HG03439 (cell line): ENCODE measurements at regions not wholly inside any gene's neighbourhood (a gene's known extent, or its start where the extent isn't known, plus 50 kb on each side); places are given as distances from the start of the nearest gene placed in this dataset.

Experiments
- ATAC-seq: cut with Tn5 transposase; IDR thresholded peaks from one replicate; pipeline ENCODE4 v1.9.1; 2021; ENCODE audit warnings: mild to moderate bottlenecking, moderate library complexity; ENCODE audit not compliant: unreplicated experiment

DNA sequence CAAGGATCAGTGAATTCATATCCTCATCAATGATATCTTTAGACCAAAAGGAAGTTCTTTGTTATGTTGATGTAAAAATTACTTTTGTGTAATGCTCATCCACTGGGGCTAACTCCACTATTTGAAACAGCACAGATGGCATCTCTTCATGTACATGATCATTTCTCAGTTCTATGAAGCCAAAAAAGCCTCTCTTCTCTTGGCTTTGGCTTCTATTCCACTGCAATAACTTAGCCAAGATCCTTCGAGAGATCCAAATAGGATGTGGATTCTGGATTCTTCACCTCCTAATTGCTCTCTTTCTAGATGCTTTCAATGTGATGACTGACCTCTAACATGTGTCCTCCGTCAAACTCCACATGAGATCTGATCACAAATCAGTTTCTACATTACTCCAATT lies 851.2 kb downstream of the GALC start:
- ATAC-seq: no peak

- ATAC-seq: no peak
Measured at GRCh38 chr14:87139299-87139698, 853.7 kb downstream of the GALC start.

GRCh38 chr14:87133073-87133801 lies 859.7 kb downstream of the GALC start:
- ATAC-seq: no peak

GRCh38 chr14:87131879-87132278 lies 861.1 kb downstream of the GALC start:
- ATAC-seq: no peak

DNA sequence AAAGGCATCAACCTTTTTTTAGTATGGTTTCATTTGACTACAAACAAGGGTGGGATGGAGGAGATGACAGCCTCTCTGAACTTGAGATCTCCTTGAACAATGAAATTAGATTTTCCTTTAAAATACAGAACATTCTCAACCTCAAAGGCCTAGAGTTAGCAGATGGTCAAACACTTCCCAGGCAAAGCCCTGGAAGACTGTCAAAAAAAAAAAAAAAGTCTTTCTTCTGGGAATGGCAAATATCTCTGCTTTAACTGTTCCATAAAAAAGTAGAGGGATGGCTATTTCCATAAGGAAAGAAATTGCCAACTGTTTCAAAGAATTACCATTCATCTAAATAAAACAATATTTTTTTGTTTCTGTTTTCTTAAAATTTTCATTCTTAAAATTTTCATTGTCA lies 870.8 kb downstream of the GALC start:
- no peak for ATAC-seq

- ATAC-seq: no peak
Measured at GRCh38 chr14:87121716-87122115, 871.3 kb downstream of the GALC start.

DNA sequence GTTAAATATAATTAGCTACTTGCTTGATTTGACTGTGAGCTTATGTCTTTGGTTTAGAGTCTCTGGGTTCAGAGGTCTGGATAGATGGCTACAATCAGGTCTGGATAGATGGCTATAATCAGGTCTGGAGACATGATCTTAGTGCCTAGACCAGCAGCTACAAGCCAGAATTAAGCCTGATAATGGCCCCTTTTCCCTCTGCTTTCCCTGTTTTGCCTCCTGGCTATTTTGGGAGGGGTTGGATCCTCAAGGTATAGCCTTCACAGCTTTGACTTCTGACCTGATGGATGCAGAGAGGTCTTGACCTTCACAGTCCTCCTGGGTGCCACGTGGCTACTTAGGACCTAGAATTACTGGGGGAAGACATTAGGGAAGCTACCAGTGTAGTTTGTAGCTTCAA lies 877.7 kb downstream of the GALC start:
- ATAC-seq: no peak

- no peak for ATAC-seq
Measured at GRCh38 chr14:87113286-87113685, 879.7 kb downstream of the GALC start.

GRCh38 chr14:87111741-87112140 lies 881.2 kb downstream of the GALC start:
- ATAC-seq: no peak

- no peak for ATAC-seq
Measured at GRCh38 chr14:87111126-87111525, 881.9 kb downstream of the GALC start.

- no peak for ATAC-seq
Measured at GRCh38 chr14:87109271-87109670, 883.7 kb downstream of the GALC start.

GRCh38 chr14:87108726-87109125 lies 884.3 kb downstream of the GALC start:
- ATAC-seq: no peak

- no peak for ATAC-seq
Measured at GRCh38 chr14:87102811-87103378, 890.1 kb downstream of the GALC start.

DNA sequence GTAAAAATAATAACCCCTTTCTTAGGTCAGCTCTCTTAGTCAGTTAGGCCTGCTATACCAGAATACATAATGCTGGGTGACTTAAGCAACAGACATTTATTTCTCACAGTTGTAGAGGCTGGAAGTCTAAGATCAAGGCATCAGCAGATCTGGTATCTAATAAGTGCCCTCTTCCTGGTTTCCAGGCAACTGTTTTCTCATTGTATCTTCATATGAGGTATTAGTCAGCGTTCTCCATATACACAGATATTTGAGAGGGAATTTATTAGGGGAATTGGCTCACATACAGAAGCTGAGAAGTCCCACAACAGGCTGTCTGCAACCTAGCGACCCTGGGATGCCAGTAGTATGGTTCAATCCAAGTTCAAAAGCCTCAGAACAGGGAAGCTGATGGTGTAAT lies 896.0 kb downstream of the GALC start:
- no peak for ATAC-seq

DNA sequence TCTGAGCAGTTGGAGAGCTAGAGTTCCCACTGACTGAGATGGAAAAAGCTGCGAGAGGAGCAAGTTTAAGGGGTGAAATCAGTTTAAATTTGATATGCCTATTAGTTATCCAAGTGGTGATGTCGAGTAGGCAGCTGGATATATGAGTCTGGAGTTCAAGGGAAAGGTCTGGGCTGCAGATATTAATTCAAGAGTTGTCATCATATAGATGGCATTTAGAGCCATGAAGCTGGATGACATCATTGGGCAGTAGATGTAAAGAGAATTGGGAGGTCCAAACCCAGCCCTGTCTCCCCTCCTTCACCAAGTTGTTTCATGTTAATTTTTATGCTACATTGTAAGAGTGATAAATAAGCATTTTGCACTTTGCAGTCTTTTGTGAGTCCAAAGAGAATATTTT lies 898.1 kb downstream of the GALC start:
- no peak for ATAC-seq

DNA sequence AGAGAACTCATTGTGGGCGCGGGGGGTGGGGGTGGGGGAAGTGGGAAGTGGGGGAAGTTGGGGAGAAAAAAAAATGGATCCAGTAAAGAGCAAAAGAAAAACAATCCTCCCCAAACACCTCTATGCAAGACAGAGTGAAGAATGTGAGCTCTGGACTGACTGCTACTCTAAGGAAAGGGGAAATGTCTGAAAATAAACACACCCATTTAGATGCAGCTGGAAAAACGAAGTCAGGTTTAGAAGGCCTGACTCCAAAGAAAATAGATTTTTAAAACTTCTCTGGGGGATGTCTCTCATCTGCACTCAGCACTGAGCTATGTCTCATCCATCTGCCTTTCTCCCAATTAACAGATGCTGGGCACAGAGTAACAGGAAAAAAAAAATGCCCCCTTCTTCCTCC lies 904.4 kb downstream of the GALC start:
- no peak for ATAC-seq

- no peak for ATAC-seq
Measured at GRCh38 chr14:87087881-87088280, 905.1 kb downstream of the GALC start.

DNA sequence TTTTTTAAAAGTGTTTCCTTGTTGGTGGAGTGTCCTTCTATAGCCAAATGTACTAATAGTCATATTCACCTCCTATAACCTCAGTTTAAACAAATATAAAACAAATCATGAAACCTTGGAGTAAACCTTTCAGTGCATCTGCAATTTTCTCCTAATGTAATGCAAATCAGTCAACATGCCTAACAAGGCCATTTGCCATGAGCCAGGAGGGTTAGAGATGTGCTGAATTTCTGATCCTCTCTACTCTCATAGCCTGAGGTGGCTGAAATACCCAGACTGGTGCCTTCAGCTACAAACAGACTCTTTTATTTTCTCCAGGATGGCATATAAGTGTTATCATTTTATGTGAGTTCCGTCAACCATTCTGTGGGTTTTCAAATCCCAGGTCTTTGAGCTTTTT lies 908.1 kb downstream of the GALC start:
- ATAC-seq: no peak

GRCh38 chr14:87082917-87083316 lies 910.1 kb downstream of the GALC start:
- ATAC-seq: no peak

DNA sequence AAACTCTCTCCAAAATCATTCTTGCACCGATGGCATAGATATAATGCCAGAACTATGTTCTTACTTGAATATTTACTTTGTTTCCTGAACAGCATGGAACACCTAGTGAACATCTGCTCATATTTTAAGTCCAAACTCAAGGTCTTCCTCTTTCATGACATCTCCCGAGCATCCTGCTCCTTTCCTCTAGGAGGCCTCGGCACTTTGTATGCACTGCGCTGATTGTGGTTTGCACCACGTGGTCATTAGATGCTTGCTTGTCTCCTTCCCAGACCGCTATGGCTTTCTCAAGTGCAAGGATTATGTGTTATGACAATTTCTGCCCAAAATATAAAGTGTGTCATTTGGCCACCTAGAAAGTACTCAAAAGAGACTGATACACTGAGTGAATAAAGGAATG lies 912.0 kb downstream of the GALC start:
- ATAC-seq: no peak

DNA sequence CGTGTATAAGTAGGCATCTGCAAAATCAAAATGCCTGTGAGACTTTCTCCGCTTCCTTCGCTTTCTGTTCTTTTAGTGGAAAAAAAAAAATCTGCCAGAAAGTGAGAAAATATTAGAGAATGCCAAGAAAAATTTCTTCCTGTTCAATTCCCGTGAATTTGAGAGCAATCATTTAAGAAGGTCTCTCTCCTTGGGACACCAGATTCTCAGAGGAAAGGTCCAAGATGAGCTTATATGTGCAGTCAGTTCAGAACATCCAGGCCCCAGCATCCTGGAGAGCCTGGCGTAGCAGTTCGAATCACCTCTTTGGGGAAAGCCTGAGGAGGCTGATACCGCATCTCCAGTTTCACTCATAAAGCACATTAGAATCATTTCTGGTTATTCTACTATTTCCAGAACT lies 912.8 kb downstream of the GALC start:
- no peak for ATAC-seq

GRCh38 chr14:87079416-87079815 lies 913.6 kb downstream of the GALC start:
- ATAC-seq: no peak

DNA sequence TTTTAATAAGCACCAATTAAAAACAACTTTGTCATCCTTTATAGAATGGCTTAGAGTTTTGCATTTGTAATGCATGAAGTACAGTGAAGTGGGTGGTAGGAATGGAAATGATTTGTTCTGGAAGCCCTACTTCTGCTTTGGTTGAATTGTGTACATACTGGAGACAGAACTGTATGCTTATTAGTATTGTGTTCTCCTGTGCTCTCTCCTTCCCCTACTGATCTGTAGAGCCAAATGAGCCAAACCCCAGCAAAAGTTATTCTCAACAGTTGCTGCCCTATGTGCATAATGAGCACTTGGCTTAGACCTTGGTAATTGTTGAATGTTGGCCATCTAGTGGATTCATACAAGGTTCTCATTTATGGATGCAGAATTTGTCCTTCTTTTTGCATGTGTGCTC lies 916.1 kb downstream of the GALC start:
- ATAC-seq: no peak
